GM20431 (cell line): ENCODE measurements at regions not wholly inside any gene's neighbourhood (a gene's known extent, or its start where the extent isn't known, plus 50 kb on each side); places are given as distances from the start of the nearest gene placed in this dataset.

Experiments
- in situ Hi-C: fragments of 300-500 bp; cut with MseI, MboI; formaldehyde crosslinking; loops from one replicate; pipeline ENCODE4 v1.15.0; 2020; ENCODE audit warnings: low sequenced_read_pairs; ENCODE audit not compliant: unreplicated experiment

DNA sequence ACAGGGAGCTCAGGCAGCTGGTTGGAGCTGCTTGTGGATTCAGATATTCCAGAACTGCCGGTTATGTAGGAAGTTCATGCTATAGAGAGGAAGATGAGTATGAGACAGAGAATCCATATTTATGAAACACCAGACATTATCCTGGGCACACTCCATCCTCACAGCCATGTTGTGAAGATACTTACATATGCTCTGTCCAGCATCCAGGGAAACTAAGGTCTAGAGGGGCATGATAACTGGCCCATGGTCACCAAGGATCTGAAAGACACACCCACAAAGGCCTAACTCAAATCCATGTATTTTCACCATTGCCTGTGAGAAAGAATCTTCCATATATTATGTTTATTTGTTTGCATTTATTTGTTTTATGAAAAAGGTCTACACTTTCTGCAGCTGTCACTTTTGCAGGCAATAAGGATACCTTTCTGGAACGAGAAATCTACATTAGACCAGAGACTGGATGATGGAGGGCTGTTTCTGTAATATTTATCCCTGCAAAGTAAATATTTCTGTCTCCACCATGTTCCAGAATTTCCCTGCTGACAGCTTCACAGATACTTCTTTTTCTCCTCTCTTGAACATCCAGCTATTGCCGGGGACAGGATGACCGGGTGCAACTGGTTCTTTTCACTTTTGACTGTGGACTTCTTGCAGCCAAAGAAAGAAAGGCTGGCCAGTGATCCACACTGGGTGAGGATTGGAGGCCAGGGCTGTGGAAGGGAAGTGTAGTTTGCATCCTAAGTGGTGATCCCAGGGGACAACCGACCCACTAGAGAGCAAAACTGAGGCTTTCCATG lies 145.9 kb upstream of the NAV2 start:
- in situ Hi-C loops = no loop called here

DNA sequence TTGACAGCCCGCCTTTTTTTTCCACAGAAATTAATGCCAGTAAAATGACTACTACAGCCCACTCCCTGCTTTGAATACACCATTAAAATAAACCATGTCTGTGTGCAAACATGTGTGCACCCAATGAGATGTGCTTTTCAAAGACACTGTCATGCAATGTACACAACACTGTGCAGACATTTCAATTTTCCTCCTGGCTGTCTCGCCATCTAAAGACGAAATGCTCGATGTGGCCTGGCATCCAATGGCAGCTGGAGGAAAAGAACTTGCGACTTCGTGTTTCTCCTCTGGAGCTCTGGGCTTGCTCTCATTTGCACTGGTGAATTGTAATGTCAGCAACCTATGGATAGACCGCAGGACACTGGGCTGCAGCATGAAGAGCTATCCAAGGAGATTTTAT lies 147.0 kb upstream of the NAV2 start:
- in situ Hi-C loops = no loop called here

DNA sequence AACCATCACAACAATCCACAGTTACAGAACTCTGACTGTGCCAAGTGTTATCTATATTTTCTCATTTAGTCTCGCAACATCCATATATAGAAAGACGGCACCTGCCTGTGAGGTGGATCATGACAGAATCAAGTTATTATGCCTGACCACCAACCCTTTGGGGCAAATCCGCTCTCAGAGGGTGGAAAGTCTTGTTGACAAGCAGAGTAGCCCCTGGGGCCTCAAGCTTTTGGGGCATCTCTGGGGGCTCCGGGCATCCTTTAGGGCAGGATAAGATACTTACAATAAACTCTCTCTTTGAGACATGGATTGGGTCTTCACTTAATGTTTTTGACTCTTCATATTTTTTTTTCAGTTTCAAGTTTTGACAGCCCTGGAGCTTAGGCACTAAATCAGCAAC lies 150.5 kb upstream of the NAV2 start:
- in situ Hi-C loops = loop anchor here (5.0 kb wide), 1 partner anchor 185 kb away; no protein-coding TSS in a partner anchor

DNA sequence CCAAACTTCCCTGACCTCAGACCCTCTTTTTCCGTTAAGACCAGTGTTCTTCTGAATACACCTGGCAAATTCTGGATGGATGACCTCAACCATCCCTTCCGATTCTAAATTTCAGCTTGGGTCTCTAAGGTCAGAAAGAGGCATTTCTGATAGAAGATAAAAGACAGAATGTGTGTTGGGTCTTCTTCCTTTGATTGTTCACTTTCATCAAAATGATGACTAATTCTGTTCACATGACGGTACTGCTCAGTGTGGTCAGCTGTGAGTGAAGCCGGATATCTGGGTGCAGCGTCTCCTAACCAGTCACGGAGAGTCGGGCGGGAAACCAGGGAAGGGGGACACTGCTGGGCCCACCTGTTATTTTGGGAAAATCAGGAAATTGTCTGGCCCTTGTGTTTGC lies 151.6 kb upstream of the NAV2 start:
- in situ Hi-C loops = loop anchor here (5.0 kb wide), 1 partner anchor 186 kb away; no protein-coding TSS in a partner anchor

DNA sequence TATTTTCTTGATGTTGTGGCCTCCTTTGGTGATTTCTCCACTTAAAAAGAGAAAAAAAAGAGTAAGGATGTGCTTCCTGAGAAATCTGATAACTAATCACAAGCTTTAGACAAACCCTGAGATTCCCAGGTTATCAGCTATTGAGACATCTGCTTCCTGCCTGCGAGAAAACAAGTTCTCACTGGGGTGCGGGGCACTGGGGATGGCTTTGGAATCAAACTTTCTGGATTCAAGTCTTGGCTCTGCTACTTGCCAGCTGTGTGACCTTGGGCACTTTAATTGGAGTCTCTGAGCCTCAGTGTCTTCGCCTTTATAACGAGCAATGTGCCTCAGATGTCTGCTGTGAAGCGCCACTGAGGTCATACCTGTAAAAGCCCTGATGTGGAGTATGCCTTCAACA lies 152.5 kb upstream of the NAV2 start:
- in situ Hi-C loops = loop anchor here (5.0 kb wide), 1 partner anchor 187 kb away; no protein-coding TSS in a partner anchor

DNA sequence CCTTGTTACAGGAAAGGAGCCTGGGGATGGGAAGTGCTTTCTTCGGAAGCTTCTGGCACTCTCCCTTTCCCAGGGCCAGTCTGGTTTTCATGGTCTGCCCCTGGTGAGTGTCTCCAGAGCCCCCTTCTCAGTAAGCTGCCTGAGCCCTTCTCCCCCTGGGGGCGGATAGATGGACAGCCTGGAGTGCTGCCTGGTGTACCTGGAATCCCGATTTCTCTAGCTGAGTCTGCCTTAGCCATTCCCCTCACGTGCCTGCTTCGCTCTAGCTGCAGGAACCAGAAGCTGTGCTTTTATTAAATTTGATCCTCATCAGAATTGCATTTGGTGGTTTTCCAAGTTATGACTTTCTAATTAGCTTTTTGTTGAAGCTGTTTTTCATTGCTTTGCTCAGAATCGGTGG lies 152.9 kb upstream of the NAV2 start:
- in situ Hi-C loops = loop anchor here (5.0 to 10.0 kb wide), 3 partner anchors 188 to 485 kb away; no protein-coding TSS in a partner anchor

DNA sequence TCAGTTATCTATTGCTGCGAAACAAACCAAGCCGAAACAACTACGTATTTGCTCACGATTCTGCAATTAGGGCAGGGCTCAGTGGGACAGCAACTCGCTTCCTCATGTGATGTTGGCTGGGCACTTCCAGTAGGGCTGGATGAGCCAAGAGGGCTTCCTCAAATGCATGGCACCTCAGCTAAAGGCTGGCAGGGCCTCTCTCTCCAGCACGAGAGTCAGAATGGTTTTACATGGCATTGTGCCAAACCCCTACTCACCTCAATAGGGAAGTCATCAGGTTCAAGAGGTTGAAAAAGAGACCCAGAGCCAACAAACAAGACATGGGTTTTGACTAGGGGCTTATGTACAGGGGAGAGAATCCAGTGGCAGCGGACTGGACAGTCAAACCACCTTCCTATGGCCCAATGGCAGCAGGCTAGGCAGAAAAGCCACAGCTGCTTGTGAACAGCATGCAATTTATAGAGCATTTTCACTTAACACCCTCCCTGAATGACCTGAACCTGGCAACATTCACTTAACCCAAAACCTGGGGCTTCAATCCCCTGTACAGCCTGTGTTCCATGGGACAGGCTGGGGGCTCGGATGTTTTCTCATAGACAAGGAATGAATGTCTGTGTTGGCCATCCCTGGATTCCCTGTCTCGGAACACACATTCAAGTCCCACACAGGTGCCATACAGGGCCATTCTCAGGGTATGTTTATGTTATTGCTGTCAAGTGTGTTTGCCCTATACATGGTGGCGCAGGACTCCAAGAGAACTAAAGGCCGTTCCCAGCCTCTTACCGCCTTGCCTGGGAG lies 154.2 kb upstream of the NAV2 start:
- in situ Hi-C loops = loop anchor here (10.0 kb wide), 2 partner anchors 294 to 484 kb away; no protein-coding TSS in a partner anchor

DNA sequence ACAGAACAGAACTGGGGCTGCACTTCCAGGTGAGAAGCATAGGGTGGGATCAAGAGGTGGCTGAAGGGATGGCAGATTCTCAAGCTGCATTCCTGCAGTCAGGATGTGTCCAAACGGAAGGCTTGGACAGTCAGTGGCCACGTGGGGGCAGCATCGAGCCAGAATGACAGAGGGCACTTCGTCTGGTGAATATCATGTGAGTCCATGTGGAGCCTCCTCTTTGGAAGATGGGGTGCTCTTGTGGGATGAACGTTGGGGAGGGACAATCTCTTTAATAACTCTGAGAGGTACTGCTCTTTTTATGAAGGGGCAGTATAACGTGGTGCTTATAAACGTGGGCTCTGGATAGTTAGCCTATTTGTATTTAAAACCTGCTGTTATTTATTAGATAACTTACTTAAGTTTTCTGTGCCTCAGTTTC lies 154.9 kb upstream of the NAV2 start:
- in situ Hi-C loops = loop anchor here (10.0 kb wide), 2 partner anchors 293 to 483 kb away; no protein-coding TSS in a partner anchor

DNA sequence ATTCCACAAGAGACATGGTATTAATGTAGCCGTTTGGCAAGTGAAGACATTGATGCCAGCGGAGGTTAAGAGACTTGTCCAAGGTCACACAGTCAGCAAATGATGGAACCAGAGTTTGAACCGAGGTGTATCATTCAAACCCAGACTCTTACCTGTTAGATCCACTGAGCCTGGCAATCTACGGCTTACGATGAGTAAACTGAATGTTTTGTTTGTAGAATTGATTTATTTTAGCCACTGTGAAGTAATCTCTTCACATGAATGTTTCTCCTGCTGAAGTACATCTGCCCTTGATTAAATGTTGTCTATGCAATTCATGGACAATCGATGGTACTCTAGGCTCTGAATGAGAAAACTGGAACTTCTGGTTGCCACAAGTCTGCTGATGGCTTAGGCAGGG lies 155.5 kb upstream of the NAV2 start:
- in situ Hi-C loops = loop anchor here (10.0 kb wide), 2 partner anchors 292 to 482 kb away; no protein-coding TSS in a partner anchor

DNA sequence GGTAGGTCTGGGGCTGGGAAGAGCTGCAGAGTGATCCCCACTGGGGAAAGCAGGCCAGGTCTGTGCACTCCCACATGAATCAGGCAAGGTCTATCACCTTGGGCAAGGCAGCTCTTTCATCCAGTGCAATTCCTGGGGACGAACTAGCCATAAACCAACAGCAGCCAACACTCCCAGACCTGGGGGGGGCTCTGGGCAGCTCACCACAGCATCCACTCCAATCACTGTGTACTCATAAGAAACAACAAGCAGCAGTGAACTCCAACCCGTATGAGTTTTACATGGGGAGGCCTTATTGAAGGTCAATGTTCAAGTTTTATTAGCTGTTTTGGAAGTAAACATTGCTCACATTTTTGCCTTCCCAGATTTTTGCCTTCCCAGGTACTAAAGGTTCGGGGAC lies 157.4 kb upstream of the NAV2 start:
- in situ Hi-C loops = loop anchor here (10.0 kb wide), 2 partner anchors 290 to 480 kb away; no protein-coding TSS in a partner anchor

DNA sequence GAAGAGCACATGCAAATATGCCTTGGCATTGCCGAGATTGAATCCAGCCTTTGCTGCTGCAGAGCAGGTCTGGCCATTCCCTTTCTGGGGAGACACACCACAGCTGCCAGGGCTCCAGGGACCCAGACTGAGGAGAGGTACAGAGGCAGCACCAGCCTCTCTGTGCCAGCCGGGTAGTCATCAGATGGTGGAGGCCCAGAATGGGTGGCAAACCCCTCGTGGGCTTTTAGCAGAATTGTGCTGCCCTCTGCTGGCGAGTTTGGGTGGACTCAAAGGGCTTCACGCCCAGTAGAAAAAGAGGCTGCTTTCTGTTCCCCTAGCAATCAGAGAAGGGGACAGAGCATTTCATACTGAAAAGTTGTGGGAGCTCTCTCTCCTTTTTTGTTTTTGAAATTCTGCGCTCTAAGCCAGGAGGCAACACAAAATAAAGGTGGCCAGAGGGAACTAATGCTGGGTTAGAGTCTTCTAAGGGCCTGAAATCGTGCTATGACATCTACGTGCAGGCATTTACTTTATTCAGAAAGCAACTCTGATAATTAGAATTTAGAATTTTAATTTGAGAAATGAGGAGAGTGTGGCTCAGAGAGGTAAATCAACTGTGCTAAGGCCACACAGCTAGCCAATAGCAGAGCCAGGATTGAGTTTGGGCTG lies 158.8 kb upstream of the NAV2 start:
- in situ Hi-C loops = loop anchor here (10.0 kb wide), 2 partner anchors 289 to 479 kb away; no protein-coding TSS in a partner anchor

DNA sequence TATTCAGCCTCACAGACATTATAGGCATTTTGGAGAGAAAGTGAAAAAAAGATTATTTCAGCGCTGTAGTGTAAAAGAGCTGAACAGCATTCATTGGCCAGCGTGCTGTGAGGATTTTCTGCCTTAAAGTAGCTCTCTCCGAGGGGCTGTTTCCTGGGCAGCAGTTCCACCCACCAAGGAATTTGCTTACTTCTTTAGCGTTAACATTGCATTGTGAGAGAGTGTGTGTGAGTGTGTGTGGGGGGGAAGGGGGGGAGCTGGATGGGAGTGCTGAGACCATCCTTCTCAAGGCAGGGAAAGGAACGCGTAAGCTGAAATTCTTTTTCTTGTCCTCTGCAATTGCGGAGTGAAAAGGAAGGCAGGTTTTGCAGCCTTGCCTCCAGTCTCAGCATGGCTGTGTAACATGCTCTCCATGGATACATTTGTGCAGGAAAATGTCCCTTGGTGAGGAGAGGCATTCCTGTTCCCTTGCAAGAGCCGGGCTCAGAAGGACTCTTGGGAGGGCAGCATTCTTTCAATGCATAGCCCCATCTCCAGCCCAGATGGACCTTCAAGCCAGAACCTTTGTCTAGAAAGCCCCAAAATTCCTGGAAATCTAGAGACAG lies 159.9 kb upstream of the NAV2 start:
- in situ Hi-C loops = loop anchor here (10.0 kb wide), 2 partner anchors 288 to 478 kb away; no protein-coding TSS in a partner anchor

DNA sequence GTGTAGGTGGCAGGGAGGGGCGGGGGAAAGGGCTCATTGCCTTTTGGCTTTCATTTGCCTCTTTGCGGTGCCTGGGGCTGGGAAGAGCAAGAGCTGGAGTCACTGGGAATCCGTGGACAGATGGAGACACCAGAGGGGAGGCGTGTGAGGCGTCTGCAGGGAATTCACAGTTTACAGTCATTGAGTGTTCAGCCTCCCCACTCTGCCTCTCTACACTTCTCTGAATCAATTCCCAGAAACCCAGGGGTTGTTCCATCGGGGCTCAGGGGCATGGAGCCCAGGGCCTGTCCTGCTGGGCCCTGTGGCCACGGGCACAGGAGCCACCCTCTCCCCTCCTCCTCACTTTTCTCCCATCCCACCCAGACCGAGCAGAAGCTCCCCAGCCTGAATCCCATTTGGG lies 160.5 kb upstream of the NAV2 start:
- in situ Hi-C loops = loop anchor here (10.0 kb wide), 2 partner anchors 287 to 477 kb away; no protein-coding TSS in a partner anchor

DNA sequence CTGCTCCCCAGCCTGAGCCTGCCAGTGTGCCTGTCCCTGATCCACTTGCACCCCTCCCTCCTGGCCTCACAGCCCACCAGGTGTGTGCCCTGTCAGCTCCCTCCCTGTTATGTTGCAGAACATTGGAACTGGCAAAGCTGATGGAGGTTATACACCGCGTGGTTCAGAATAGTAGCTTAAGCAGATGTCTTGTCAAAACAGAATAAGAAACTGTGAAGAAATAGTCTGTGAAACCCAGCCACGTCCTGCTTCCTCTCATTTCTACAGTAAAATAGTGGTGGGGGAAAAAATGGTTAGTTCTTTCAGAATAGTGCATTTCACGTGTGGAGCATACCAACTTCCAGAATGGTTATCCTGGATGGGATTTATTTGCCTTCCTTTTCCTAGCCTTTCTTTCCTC lies 161.2 kb upstream of the NAV2 start:
- in situ Hi-C loops = loop anchor here (10.0 kb wide), 2 partner anchors 287 to 477 kb away; no protein-coding TSS in a partner anchor

DNA sequence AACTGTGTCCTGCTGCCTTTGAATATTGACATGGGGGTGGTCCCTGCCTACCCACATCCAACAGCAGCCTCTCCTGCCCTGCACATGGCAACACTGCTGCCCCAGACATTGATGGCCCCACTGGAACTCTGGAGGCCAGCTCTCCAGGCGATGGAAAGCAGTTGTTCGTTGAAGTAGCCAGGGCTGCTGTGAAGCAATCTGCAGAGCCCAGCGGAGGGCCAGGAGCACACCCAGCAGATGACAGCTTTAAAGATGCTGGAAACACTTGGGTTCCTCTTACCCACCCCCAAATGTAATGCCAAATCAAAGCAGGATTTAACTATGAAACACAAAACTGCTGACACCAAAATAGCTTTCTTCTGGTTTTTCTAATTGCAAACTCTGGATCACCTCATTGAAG lies 165.6 kb upstream of the NAV2 start:
- in situ Hi-C loops = no loop called here

DNA sequence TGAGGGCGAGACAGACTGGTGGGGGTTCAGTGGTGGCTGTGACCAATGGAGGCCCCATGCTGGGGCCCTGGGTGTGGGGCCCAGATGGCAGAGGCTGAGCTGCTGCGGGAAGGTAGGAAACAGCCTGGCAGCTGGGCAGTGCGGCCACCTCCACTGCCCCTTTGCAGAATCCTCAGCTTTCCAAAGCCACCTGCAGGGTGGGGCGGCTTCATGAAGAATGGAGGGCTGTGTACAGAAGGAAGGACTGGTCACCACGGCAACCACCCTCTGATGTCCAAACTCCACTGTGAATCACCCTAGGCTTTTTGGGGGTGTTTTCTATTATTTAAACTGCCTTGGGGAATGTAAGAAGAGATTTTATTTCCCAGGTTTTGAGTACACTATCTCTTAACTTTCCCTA lies 166.3 kb upstream of the NAV2 start:
- in situ Hi-C loops = no loop called here

DNA sequence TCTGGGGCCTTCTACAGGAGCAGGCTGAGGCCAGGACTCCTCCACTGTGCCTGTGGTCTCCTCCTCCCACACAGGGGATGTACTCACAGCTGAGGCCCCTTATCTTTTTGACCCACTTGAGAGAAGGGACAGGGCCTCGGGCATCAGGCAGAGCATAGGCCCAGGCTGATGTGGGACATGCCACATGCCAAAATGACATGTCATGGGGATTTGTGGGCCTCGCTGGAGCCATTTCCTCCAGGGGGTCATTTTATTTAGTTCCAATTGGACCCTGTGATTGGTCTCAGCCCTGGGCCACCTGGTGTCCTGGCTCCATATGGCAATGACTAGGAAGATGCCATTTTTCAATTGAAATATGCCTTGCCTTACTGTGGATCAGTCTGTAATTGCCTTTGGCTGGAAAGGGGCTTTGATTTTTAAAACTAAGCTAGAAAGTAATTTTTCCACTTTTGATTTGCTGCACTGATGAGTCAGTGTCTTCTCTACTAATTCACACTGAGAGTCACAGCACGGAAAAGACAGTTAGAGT lies 171.1 kb upstream of the NAV2 start:
- in situ Hi-C loops = no loop called here

DNA sequence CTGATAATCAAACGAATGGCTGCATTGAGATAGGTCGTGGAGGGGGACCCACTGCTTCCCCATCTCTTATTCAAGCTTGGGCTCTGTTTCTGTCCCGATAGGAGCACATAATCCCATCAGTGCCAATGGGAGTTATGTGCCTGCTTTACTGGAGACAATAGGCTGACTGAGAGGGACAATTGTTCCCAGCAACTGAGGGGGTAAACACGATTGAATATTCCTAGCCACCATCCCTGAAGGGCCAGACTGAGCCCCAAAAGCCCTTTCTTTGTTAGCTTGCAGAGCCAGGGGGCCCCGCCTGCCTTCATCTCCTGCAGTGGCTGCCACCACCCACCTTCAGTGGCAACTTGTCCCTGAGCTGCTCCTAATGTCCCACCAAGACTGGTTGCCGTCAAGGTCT lies 172.8 kb upstream of the NAV2 start:
- in situ Hi-C loops = no loop called here

DNA sequence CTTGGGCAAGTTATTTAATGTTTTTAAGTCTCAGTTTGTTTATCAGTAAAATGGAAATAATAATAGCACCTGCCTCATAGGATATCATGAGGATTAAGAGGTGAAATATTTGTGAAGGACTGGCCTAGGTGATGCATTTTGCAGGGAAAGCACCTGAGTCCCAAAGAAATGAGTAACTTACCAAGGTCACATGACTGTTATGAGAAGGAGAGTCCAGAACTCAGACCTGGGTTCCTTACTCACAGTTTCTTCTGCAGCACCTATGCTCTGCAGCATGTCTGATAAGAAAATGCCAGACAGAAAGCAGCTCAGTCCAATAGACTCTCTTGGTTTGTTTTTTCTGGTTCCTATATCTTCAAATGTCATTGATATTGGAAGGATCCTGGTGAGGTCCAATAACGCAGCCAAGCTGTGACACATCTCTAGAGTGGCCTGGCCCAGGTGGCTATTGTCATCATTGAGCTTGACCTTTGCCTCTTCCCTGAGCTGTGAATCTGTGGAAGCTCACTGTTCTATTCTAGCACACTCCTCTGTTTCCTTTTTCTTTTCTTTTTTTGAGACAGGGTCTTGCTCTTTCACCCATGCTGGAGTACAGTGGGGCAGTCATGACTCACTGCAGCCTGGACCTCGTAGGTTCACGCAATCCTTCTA lies 174.7 kb upstream of the NAV2 start:
- in situ Hi-C loops = no loop called here
